DOHH2 (cell line): ENCODE measurements at regions not wholly inside any gene's neighbourhood (a gene's known extent, or its start where the extent isn't known, plus 50 kb on each side); places are given as distances from the start of the nearest gene placed in this dataset.

Experiments used
- H3F3A ChIP-seq: fragments of 200-600 bp; sonication (generic), shearing (Covaris generic); 2 replicates; pipeline ENCODE4 v1.6.0; 2016; ENCODE audit warnings: antibody characterized with exemption, mild to moderate bottlenecking; ENCODE audit not compliant: control insufficient read depth, insufficient read depth
- H3K27ac ChIP-seq: fragments of 200-600 bp; sonication (generic); 2 replicates; pipeline ENCODE4 v1.5.1; 2014; ENCODE audit warnings: low read depth, mild to moderate bottlenecking, low read length, moderate library complexity
- H3K27me3 ChIP-seq: fragments of 200-600 bp; sonication (generic); 2 replicates; pipeline ENCODE4 v1.6.1; 2014; ENCODE audit warnings: mild to moderate bottlenecking, low read length, mixed read lengths; ENCODE audit not compliant: control insufficient read depth
- H3K36me3 ChIP-seq: fragments of 200-600 bp; sonication (generic); 2 replicates; pipeline ENCODE4 v1.6.1; 2014; ENCODE audit warnings: mild to moderate bottlenecking, low read length, moderate library complexity, mixed read lengths; ENCODE audit not compliant: control insufficient read depth
- H3K4me1 ChIP-seq: fragments of 200-600 bp; sonication (generic); 2 replicates; pipeline ENCODE4 v1.6.1; 2014; ENCODE audit warnings: mild to moderate bottlenecking, low read length, mixed read lengths; ENCODE audit not compliant: control insufficient read depth
- H3K4me2 ChIP-seq: fragments of 200-600 bp; sonication (generic); 2 replicates; pipeline ENCODE4 v1.6.0; 2014; ENCODE audit warnings: mild to moderate bottlenecking, low read length, moderate library complexity
- H3K4me3 ChIP-seq: fragments of 200-600 bp; sonication (generic); 2 replicates; pipeline ENCODE4 v1.5.1; 2014; ENCODE audit warnings: mild to moderate bottlenecking, low read length, mixed read lengths
- H3K79me2 ChIP-seq: fragments of 200-600 bp; sonication (generic); 2 replicates; pipeline ENCODE4 v1.6.1; 2014; ENCODE audit warnings: mild to moderate bottlenecking, low read length, mixed read lengths; ENCODE audit not compliant: control insufficient read depth
- H3K9me2 ChIP-seq: fragments of 200-600 bp; sonication (generic); replicated peaks from 2 replicates; pipeline ENCODE4 v1.6.1; 2014; ENCODE audit warnings: mild to moderate bottlenecking, low read length, mixed read lengths; ENCODE audit not compliant: control insufficient read depth
- H3K9me3 ChIP-seq: fragments of 200-600 bp; sonication (generic); 2 replicates; pipeline ENCODE4 v1.6.1; 2014; ENCODE audit warnings: antibody characterized with exemption, low read length, mixed read lengths; ENCODE audit not compliant: control insufficient read depth, insufficient read depth
- H4K20me1 ChIP-seq: fragments of 200-600 bp; sonication (generic); 2 replicates; pipeline ENCODE4 v1.6.0; 2014; ENCODE audit warnings: low read depth, mild to moderate bottlenecking, antibody characterized with exemption, low read length, moderate library complexity; ENCODE audit not compliant: control insufficient read depth, insufficient read depth
- EZH2phosphoT487 ChIP-seq: fragments of 200-600 bp; sonication (generic); IDR thresholded peaks from 2 replicates; pipeline ENCODE4 v1.6.1; 2017; ENCODE audit warnings: borderline replicate concordance, mild to moderate bottlenecking, antibody characterized with exemption, low read length, moderate library complexity, mixed read lengths
- TF ChIP-seq, protein P1 (sequence below): fragments of 200-600 bp; sonication (generic); IDR thresholded peaks from one replicate; pipeline ENCODE4 v1.5.1; 2014; ENCODE audit warnings: antibody characterized with exemption, mild to moderate bottlenecking, low read depth, low read length; ENCODE audit not compliant: poor library complexity, severe bottlenecking

DNA sequence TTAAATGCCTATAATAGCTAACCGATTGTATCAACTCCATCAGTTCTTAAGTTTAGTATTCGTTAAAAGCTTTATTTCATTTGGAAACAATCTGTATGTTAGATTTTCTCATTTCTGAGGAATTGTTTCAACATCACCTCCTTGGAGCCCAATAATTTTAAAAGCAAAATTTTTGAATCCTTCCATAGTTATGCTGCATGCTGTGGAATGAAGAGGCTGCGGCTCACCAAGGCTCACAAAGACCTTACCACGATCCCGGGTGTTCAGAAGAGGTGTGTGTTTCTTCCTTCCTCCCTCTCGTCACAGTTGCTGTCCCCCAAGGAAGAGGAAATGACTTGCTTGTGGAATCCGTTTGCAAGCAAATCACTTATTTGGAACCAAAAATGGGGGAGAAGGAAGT lies 143.8 kb downstream of the FGF1 start:
- Histone ChIP-seq H3K9me3 (no peaks in the 10 kb centered on the region), H3K4me3 (no peak overlapping the region), H4K20me1 (no peaks in the 10 kb centered on the region), H3K4me2 (no peak overlapping the region), H3K79me2 (no peaks in the 10 kb centered on the region), H3F3A (no peaks in the 10 kb centered on the region), H3K36me3 (no peaks in the 10 kb centered on the region), H3K9me2 (no peaks in the 10 kb centered on the region), H3K4me1 (no peaks in the 10 kb centered on the region), H3K27ac (no peak overlapping the region), H3K27me3 (0 out of 2 replicates have a peak, but pooled peaks cover 3% of the 10 kb centered on the region)
- TF ChIP-seq EZH2phosphoT487 = no peak
- TF ChIP-seq, protein P1, sequence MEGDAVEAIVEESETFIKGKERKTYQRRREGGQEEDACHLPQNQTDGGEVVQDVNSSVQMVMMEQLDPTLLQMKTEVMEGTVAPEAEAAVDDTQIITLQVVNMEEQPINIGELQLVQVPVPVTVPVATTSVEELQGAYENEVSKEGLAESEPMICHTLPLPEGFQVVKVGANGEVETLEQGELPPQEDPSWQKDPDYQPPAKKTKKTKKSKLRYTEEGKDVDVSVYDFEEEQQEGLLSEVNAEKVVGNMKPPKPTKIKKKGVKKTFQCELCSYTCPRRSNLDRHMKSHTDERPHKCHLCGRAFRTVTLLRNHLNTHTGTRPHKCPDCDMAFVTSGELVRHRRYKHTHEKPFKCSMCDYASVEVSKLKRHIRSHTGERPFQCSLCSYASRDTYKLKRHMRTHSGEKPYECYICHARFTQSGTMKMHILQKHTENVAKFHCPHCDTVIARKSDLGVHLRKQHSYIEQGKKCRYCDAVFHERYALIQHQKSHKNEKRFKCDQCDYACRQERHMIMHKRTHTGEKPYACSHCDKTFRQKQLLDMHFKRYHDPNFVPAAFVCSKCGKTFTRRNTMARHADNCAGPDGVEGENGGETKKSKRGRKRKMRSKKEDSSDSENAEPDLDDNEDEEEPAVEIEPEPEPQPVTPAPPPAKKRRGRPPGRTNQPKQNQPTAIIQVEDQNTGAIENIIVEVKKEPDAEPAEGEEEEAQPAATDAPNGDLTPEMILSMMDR = no peak

DNA sequence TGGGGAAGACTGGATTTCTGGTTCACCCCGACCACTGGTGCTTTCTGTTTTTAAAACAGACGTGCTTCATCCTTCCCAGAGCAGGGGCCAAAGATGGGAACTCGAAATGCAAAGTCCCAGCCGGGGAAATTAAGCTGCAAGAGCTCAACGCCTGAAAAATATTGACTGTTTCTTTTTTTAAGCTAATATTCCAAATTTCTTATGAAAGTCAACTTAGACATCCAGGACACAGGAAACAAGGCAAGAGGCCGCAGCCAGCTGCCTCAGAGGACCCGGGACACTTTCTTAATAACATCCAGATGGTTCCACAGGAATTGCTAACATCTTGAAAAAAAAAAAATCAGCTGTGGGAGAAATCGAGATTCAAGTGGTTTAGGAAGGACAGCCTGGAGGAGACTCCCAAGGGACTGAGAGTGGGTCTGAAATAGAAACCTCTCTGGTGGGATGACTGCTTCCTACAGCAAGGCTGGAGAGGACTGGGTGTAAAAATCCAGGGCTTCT lies 144.9 kb downstream of the FGF1 start:
- no peak for TF ChIP-seq EZH2phosphoT487
- TF ChIP-seq, protein P1 = no peak
- Histone ChIP-seq H3K79me2 (no peaks in the 10 kb centered on the region), H3F3A (no peaks in the 10 kb centered on the region), H3K27me3 (0 out of 2 replicates have a peak, but pooled peaks cover 3% of the 10 kb centered on the region), H4K20me1 (no peaks in the 10 kb centered on the region), H3K4me3 (no peak overlapping the region), H3K9me2 (no peaks in the 10 kb centered on the region), H3K36me3 (no peaks in the 10 kb centered on the region), H3K4me2 (no peak overlapping the region), H3K27ac (no peak overlapping the region), H3K9me3 (no peaks in the 10 kb centered on the region), H3K4me1 (no peaks in the 10 kb centered on the region)

DNA sequence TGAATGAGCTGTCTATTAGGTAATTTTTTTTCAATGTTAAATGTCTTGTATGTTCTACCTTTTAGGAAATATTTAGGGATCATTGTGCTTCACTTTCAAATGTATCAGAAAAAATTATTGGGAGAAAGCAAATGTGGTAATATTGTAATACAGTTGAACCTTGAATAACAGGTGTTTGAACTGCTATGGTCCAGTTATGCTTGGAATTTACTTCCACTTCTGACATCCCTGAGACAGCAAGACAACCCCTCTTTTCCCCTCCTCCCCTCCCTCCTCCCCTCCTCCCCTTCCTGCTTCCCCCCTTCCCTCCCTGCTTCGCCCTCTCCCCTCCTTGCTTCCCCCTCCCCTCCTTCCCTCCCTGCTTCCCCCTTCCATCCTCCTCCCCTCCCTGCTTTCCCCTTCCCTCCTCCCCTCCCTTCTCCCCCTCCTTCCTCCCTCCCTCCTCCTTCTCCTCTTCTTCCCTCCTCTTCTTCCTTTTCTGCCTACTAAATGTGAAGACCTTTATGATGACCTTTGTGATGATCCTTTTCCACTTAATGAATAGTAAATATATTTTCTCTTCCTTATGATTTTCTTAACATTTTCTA lies 146.6 kb downstream of the FGF1 start:
- Histone ChIP-seq H3K4me3 (no peak overlapping the region), H3K79me2 (no peaks in the 10 kb centered on the region), H3K4me1 (no peaks in the 10 kb centered on the region), H3K27ac (no peak overlapping the region), H4K20me1 (no peaks in the 10 kb centered on the region), H3K9me3 (no peaks in the 10 kb centered on the region), H3K27me3 (0 out of 2 replicates have a peak, but pooled peaks cover 3% of the 10 kb centered on the region), H3F3A (no peaks in the 10 kb centered on the region), H3K36me3 (no peaks in the 10 kb centered on the region), H3K4me2 (no peak overlapping the region), H3K9me2 (no peaks in the 10 kb centered on the region)
- TF ChIP-seq, protein P1 = no peak
- no peak for TF ChIP-seq EZH2phosphoT487
